Stomach smooth muscle (tissue), 2 donors: ENCODE measurements at regions not wholly inside any gene's neighbourhood (a gene's known extent, or its start where the extent isn't known, plus 50 kb on each side); places are given as distances from the start of the nearest gene placed in this dataset.

ENCODE experiments used
- H3K27ac ChIP-seq: one replicate; pipeline ENCODE4 v1.7.0; 2013; ENCODE audit warnings: mild to moderate bottlenecking, low read length, inconsistent platforms
- H3K27me3 ChIP-seq, 2 donors: one replicate each; pipeline ENCODE4 v1.7.0; 2013; ENCODE audit warnings: low read length in 2 of 2; ENCODE audit not compliant: insufficient read depth in 2 of 2, control insufficient read depth in 1 of 2
- H3K36me3 ChIP-seq, 2 donors: one replicate each; pipeline ENCODE4 v1.7.0; 2013; ENCODE audit warnings: low read length in 2 of 2; ENCODE audit not compliant: control insufficient read depth in 2 of 2, insufficient read depth in 2 of 2
- H3K4me1 ChIP-seq: one replicate; pipeline ENCODE4 v1.7.0; 2013; ENCODE audit warnings: low read length; ENCODE audit not compliant: control insufficient read depth, insufficient read depth
- H3K4me3 ChIP-seq, 2 donors: one replicate each; pipeline ENCODE4 v1.7.0; 2013; ENCODE audit warnings: low read length in 2 of 2
- H3K9ac ChIP-seq, 2 donors: one replicate each; pipeline ENCODE4 v1.7.0; 2013; ENCODE audit warnings: low read length in 2 of 2, mild to moderate bottlenecking in 1 of 2
- H3K9me3 ChIP-seq, 2 donors: one replicate each; pipeline ENCODE4 v1.7.0; 2013; ENCODE audit warnings: low read length in 2 of 2; ENCODE audit not compliant: control insufficient read depth in 2 of 2
- donor health status: healthy.
- donor health status: Pancreatic carcinoma.

DNA sequence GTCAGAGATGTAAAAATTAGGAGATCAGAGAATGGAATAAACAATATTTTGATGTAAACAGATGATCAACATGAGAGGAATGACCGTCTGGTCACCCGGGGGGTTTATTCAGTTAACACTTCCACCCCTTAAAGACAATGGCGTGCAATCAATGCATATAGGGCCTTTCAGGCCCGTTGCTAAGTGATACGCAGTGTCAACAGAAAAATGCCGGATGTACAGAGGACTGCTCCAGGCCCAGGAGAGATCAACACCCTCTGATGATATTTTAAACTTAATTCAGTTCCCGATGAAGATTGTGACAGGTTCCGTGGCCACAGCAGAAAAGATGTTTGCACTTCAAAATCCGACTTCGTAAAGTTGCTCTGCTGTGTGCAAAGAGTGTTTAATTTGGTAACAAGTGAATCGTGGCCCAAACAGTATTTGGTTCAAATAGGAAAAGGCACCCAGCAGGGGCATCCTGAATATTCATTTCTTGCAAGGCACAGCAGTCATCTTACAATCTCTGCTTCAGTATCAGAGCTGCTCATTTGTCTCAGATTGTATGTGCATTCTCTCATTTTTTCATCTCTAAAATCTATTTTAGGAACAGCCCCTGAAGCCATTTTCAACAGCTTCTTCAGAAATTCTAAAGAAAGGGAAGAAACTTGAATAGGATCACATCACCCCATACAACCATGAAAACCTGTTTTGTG is 72.6 kb downstream of the FOXB1 start:
- Histone ChIP-seq H3K4me1 (no peaks in the 10 kb centered on the region), H3K27me3 (no peaks in the 10 kb centered on the region), H3K36me3 (no peaks in the 10 kb centered on the region), H3K9ac (no peak overlapping the region), H3K4me3 (no peak overlapping the region), H3K27ac (no peak overlapping the region), H3K9me3 (no peaks in the 10 kb centered on the region)

DNA sequence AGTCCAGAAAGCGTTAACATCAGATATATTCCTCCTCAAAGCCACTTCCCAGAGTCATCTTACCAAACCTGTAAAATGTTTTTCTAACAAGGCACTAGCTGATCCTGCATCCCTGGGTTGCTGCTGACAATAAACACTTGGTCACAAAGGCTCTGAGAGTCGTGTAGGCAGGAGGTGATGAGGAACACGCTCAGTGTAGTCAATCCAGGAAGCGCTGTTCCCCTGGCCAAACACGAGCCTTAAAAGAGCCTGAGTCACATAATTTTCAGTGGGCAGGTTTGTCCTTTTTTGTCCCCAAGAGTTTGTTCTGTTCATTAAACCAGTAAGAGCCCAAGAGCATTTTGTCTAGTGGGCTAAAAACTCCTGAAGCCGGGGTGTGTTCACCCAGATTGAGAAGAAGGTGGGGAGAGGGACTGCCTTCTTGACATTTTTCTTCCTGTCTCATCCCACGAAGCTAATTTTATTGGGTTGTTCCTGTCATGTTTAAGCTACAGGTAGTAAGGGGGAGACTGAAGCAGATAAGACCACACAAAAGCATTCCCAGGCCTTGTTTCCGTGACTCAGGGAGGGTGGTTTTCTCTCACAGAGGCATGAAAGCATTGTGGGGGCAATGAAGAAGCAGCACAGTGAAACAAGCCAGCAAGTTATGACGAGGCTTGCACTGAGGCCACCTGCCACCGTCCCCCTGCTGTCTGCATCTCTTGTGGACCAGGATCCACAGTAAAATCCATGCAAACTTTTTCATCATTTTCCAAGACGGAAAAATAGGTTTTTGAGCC is 73.7 kb downstream of the FOXB1 start:
- no peaks in the 10 kb centered on the region for H3K9me3 ChIP-seq
- no peak overlapping the region for H3K4me3 ChIP-seq
- no peaks in the 10 kb centered on the region for H3K4me1 ChIP-seq
- H3K27me3 ChIP-seq, result no peaks in the 10 kb centered on the region
- H3K27ac ChIP-seq, result no peak overlapping the region
- H3K9ac ChIP-seq, result no peak overlapping the region
- H3K36me3 ChIP-seq, result no peaks in the 10 kb centered on the region

DNA sequence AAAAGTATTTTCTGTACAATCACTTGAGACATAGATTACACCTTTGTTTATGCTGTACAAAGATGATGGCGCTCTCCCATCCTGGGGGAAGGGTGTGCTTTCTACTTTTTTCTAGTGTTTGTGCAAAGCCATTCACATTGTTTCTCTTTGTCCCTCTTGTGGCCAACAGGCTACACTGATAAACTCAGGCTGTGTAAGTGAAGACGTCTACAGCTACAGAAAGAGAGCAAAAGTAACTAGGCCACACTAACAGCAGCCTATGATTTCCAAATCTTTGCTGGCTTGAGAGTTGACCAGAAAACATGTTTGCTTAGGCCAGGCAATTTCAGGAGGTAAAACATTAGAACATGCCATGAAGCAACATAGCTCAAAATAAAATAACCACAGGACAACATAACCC is 75.1 kb downstream of the FOXB1 start:
- H3K9me3 ChIP-seq, result no peaks in the 10 kb centered on the region
- no peaks in the 10 kb centered on the region for H3K4me1 ChIP-seq
- no peaks in the 10 kb centered on the region for H3K36me3 ChIP-seq
- no peak overlapping the region for H3K9ac ChIP-seq
- H3K27me3 ChIP-seq, result no peaks in the 10 kb centered on the region
- H3K4me3 ChIP-seq, result no peak overlapping the region
- no peak overlapping the region for H3K27ac ChIP-seq

DNA sequence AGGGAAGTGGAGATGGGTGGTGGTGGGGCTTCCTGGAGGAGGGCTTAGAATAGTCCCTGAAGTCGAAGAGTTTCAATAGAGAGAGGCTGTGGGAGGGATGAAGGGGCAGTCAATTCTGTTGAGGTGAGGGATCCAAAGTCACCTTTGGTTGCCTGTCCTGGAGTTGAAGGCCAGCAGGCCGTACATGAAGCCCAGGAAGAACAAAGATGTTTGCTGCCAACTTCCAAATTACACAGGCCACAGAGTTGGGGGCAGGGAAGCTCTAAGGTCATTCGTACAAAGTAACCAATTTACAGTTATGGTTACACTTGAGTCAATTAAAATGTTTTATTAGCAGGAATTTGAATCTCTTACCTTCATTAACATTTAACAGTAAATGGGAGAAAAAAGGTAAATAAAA is 77.9 kb downstream of the FOXB1 start:
- Histone ChIP-seq H3K27ac (no peak overlapping the region), H3K27me3 (no peaks in the 10 kb centered on the region), H3K4me3 (no peak overlapping the region), H3K9me3 (no peaks in the 10 kb centered on the region), H3K4me1 (no peaks in the 10 kb centered on the region), H3K9ac (no peak overlapping the region), H3K36me3 (no peaks in the 10 kb centered on the region)

DNA sequence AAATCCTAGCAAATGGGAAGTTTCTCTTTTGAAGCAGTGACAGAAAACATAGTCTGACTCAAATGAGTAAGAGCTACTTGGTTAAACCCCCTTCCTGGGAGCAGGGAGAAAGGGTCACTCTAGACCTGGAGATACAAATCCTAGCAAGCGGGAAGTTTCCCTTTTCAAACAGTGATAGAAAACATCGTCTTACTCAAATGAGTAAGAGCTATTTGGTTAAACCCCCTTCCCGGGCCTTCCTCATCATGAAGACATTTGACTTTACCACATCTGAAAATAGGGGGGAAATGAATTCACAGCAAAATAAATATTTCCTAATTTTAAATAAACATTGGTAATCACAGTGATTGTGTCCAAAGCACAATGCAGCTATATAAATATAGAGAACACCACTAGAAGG is 79.2 kb downstream of the FOXB1 start:
- Histone ChIP-seq H3K4me1 (no peaks in the 10 kb centered on the region), H3K27me3 (no peaks in the 10 kb centered on the region), H3K9ac (no peak overlapping the region), H3K4me3 (no peak overlapping the region), H3K27ac (no peak overlapping the region), H3K36me3 (no peaks in the 10 kb centered on the region), H3K9me3 (no peaks in the 10 kb centered on the region)

DNA sequence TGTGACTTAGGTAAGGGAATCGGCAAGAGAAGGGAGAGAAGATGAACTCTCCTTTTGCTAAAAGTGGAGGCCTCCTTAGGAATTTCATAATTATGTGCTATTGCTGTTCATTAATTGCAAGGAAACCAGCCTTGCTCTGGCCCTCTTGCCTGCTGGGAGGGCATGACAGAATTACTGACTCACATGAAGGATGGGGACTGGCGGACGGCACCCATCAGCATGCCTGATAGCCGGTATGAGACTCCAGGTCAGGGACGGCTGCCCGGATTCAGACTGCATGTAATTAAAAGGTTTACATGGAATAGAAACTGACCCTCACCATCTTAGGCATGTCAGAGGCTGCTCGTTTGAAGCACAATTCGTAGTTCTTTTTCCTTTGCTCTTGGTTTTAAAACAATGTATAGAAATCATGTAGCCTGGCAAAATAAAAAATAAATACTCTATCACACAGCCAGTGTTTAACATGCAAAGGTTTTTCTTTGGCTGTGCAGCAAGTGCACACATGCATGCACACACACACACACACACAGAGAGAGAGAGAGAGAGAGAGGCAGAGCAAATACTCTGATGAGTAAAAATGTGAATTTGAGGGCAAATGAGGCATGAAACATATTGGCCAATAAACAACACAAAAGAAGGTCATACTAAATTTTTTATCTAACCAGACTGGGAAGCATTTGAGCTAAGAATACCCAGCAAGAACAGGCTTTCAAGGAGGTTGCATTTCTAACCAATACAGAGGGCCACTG is 82.7 kb downstream of the FOXB1 start:
- Histone ChIP-seq H3K36me3 (no peaks in the 10 kb centered on the region), H3K27ac (no peak overlapping the region), H3K9ac (no peak overlapping the region), H3K4me1 (no peaks in the 10 kb centered on the region), H3K9me3 (no peaks in the 10 kb centered on the region), H3K27me3 (no peaks in the 10 kb centered on the region), H3K4me3 (no peak overlapping the region)

DNA sequence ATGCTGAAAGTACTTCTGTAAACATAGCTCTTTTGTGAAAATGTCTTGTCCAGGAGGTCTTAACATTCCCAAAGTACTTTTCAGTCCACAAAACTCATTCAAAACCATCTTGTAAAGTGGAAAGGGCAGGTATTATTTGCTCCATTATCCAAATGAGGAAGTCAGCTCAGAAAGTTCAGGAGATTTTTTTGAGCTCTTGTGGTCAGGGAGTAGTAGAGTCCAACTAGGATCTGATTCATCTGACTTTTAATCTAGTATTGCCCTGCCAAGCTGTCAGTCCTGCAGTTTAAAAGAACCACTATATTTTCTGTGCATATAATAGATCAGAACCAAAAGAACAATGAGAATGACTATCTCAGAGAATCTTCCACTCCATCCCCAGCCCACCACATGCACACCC is 83.5 kb downstream of the FOXB1 start:
- Histone ChIP-seq H3K4me3 (no peak overlapping the region), H3K9me3 (no peaks in the 10 kb centered on the region), H3K27me3 (no peaks in the 10 kb centered on the region), H3K27ac (no peak overlapping the region), H3K9ac (no peak overlapping the region), H3K36me3 (no peaks in the 10 kb centered on the region), H3K4me1 (no peaks in the 10 kb centered on the region)

DNA sequence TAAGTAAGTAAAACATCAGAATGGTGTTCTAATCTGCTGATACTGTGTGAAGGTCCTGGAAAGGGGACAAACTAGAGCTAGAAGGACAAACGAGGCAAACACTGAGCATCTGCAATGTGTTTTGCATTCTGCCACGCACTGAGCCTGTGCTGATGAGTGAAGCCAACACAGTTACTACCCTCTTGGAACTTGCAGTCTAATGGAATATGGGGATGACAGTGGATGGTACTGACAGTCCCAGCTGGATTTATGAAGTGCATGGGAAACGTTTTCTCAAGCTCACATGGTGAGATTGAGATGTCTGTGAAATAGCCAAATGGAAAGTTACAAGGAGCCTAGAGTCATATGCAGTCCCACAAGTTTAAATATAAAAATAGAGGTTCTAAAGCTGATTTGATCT is 86.6 kb downstream of the FOXB1 start:
- H3K36me3 ChIP-seq, result no peaks in the 10 kb centered on the region
- H3K4me1 ChIP-seq, result no peaks in the 10 kb centered on the region
- H3K27ac ChIP-seq, result no peak overlapping the region
- H3K27me3 ChIP-seq, result no peaks in the 10 kb centered on the region
- H3K9ac ChIP-seq, result no peak overlapping the region
- no peak overlapping the region for H3K4me3 ChIP-seq
- no peaks in the 10 kb centered on the region for H3K9me3 ChIP-seq

DNA sequence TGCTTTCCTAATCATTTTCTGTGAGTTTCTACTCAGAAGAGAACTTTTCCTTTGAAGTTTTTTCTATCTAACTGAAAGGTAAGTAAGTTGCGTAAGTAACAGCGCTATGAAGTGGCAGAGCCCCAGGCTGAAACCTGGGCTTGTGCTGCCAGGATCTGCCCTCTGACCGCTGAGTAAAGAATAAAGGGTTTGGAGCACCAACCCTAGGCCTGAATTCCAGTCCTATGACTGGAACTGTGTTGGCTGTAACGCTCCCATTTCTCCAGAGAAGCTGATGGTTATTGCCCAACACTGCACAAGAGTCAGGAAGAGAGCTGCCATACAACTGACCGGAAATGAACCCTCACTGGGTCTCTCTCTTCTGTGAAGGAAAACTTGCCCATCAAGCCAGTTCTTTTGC is 87.0 kb downstream of the FOXB1 start:
- H3K27ac ChIP-seq, result no peak overlapping the region
- H3K4me1 ChIP-seq, result no peaks in the 10 kb centered on the region
- no peak overlapping the region for H3K9ac ChIP-seq
- H3K4me3 ChIP-seq, result no peak overlapping the region
- no peaks in the 10 kb centered on the region for H3K36me3 ChIP-seq
- H3K27me3 ChIP-seq, result no peaks in the 10 kb centered on the region
- no peaks in the 10 kb centered on the region for H3K9me3 ChIP-seq

DNA sequence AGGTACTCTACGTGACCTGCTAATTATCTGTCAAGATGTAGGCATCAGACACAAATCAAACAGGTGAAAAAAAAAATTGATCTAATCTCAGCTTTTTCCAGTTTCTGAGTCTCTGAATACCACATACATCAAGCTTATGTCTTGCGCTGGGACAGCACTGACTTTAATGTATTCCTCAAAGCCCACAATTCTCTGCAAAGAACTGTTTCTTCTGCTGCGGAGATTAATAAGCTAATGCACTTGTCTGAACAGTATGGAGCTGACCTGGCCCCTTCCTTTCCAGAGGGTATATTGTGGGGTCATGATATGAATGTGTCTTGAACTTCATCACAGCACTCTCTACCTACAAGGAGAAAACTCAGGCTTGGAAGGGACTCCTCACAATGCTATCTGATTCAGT is 87.8 kb downstream of the FOXB1 start:
- no peaks in the 10 kb centered on the region for H3K9me3 ChIP-seq
- no peaks in the 10 kb centered on the region for H3K27me3 ChIP-seq
- H3K4me1 ChIP-seq, result no peaks in the 10 kb centered on the region
- H3K27ac ChIP-seq, result no peak overlapping the region
- H3K36me3 ChIP-seq, result no peaks in the 10 kb centered on the region
- H3K9ac ChIP-seq, result no peak overlapping the region
- no peak overlapping the region for H3K4me3 ChIP-seq
